ENCODE measurements at regions not wholly inside any gene's neighbourhood (a gene's known extent, or its start where the extent isn't known, plus 50 kb on each side); places are given as distances from the start of the nearest gene placed in this dataset.

DNA sequence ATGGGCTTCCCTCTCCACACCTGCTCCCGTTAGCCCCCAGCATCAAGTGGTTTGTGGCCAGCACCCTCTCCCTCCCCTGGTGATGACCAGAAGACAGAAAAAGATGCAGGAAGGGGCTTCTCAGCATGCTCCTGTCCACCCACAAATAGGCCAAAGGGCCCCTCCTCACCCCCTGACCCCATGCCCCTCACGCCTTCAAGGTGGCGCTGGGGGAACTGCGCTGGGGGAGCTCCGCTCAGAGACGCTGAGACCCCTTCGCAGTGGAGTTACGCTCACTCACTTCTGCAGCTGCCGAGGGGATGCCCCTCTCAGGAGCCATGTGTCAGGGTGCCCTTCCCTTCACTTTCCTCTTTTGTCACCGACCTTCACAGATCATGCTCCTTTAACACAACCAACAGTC, 92.0 kb downstream of the PSMB1 start:
- no peak for DNase-seq (ENCODE audit: low read depth)
- H3K4me3 ChIP-seq (ENCODE audit: low read depth, low read length) = no peak overlapping the region
- TF ChIP-seq, protein P1, sequence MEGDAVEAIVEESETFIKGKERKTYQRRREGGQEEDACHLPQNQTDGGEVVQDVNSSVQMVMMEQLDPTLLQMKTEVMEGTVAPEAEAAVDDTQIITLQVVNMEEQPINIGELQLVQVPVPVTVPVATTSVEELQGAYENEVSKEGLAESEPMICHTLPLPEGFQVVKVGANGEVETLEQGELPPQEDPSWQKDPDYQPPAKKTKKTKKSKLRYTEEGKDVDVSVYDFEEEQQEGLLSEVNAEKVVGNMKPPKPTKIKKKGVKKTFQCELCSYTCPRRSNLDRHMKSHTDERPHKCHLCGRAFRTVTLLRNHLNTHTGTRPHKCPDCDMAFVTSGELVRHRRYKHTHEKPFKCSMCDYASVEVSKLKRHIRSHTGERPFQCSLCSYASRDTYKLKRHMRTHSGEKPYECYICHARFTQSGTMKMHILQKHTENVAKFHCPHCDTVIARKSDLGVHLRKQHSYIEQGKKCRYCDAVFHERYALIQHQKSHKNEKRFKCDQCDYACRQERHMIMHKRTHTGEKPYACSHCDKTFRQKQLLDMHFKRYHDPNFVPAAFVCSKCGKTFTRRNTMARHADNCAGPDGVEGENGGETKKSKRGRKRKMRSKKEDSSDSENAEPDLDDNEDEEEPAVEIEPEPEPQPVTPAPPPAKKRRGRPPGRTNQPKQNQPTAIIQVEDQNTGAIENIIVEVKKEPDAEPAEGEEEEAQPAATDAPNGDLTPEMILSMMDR (conservative IDR thresholded peaks at IDR 0.05; ENCODE audit: low read depth, low read length) = no peak

DNA sequence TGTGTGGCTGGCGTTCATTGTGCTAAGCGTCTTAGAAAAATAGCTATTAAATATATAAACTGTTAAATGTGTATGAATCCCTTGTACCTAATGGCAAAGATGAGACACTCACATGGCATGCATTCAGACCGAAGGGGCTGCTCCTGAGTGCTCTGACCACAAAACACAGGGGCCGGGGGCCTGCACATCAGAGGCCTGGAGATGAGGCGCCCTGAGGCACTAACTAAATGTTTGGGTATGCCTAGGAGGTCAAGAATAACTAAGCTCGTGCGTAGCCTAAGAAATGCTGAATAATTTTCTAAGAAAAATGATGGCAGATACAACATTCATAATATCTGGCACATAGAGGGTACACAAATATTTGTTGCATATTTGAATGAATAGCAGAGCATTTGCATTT, 92.5 kb downstream of the PSMB1 start:
- no peak for DNase-seq (ENCODE audit: low read depth)
- TF ChIP-seq, protein P1 (conservative IDR thresholded peaks at IDR 0.05; ENCODE audit: low read depth, low read length) = no peak
- no peak overlapping the region for H3K4me3 ChIP-seq (ENCODE audit: low read depth, low read length)

DNA sequence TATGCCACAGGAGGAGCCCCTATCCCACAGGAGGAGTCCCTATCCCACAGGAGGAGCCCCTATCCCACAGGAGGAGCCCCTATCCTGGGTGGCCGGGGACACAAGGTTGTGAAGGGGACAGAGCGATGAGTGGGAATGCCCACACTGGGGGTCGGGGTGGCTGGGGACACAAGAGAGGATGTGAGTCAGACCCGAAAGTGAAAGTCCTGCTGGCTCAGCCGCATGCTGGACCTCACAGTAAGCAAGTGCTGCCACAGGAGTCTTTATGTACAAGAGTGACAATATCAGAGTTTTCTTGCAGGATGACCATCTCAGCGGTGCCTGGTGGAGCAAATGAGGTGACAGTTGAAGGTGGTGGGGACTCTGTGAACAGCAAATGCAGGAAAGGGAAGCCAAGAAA, 93.7 kb downstream of the PSMB1 start:
- H3K4me3 ChIP-seq (ENCODE audit: low read depth, low read length) = peak overlapping the region; percentile 16
- DNase-seq (ENCODE audit: low read depth) = no peak
- TF ChIP-seq, protein P1 (conservative IDR thresholded peaks at IDR 0.05; ENCODE audit: low read depth, low read length) = no peak

DNA sequence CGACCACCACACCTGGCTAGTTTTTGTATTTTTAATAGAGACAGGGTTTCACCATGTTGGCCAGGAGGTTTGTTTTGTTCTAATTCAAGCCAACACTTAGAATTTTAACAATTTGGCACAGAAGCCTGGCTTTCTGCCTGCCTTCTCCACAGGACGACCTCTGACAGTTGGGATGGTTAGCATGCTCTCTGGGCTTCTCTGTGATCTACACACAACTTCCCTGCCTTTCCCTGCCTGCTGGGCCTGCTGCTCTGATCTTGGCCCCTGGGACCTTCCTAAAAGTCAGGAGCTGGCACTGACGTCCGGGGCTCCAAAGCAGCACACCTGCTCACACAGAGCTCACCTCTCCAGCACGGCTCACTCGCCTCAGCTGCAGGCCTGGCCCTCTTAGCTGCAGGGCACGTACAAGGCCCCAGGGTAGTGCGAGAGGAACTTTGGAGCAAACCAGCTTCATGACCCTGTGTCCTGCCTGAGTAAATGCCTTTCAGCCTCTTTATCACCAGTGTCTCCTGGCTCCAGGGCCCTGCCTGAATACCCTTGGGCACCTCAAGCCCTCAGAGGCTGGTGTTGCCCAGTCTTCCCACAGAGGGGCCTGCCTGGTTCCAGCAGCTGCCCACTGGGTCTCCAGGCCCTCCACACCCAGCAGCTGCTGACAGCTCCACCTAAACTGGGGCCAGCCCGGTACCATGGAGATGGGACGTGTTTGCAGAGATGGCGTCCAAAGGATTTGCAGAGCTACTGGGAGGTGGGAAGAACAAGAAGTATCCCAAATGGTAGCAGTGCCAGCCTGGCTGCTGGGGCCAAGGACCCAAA, 96.0 kb downstream of the PSMB1 start:
- no peak overlapping the region for H3K4me3 ChIP-seq (ENCODE audit: low read depth, low read length)
- DNase-seq (ENCODE audit: low read depth) = no peak
- TF ChIP-seq, protein P1 (conservative IDR thresholded peaks at IDR 0.05; ENCODE audit: low read depth, low read length) = no peak
